CD4-positive, alpha-beta T cell treated with Interleukin-12 subunit alpha and Interleukin-12 subunit beta, for 1 hour (primary cell): ENCODE measurements at regions not wholly inside any gene's neighbourhood (a gene's known extent, or its start where the extent isn't known, plus 50 kb on each side); places are given as distances from the start of the nearest gene placed in this dataset.

Experiments
- DNase-seq: peaks from one replicate; pipeline ENCODE4 v3.0.0-alpha.2; 2020

DNA sequence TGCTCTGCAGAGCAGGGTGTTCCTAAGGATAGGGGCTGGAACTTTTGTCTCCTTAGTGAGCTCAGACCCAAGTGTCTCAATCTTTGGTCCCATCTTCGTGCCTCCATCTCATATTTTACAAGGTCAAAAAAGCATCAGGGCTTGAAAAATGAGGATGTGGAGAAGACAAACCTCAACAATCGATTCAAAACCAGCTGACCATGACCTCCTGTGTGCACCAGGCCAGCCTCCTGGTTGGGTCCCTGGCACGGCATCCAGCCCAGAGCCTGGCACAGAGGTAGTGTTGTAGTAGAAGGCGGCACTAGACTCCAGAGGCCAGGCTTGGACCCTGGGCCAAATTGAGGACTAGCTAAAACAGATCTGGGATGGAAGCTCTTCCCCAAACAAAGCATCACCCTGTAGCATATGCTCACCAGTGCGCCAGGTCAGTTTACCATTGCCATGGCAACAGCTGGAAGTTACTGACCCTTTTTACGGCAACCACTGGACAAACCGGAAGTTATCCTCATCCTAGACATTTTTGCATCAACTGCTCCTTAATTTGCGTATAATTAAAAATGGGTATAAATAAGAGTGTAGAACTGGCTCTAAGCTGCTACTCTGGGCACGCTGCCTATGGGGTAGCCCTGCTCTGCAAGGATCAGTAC is 69.3 kb upstream of the BLCAP start:
- DNase-seq: no peak

DNA sequence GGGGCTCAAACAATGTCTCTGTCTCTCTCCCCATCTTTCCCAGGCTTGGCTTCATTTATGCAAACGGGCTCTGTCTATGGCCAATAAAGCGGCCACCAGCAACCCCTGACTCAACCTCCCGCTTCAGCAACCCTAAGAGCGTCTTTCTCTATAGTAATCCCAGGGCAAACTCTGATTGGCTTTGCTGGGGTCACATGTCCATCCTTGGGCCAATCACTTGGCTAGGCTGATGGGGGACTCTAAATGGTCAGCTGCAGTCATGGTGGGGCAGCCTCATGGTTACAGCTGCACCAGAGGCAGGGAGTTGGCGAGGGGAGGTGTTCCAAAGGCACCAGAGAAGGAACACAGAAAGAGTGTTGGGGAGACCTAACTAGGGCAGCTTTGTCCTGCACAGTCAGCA is 68.5 kb upstream of the BLCAP start:
- DNase-seq: no peak

DNA sequence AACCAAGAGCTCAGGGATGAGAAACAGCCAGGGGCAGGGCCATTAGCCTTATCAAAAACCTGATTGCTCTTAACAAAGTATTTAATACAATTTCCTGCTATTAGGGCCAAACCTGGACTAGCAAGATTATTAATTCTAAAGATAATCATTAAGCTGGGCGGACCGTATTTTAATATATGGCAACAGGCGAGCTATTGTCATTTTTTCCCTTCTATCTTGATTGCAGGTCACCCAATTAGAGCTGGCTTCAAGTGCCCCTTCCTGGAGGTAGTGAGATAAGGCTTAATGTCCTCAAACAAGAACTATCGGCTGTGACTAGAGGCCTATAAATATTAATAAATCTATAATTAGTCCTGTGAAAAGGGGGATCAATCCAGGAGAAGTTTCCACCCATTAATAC is 66.0 kb upstream of the BLCAP start:
- no peak for DNase-seq

DNA sequence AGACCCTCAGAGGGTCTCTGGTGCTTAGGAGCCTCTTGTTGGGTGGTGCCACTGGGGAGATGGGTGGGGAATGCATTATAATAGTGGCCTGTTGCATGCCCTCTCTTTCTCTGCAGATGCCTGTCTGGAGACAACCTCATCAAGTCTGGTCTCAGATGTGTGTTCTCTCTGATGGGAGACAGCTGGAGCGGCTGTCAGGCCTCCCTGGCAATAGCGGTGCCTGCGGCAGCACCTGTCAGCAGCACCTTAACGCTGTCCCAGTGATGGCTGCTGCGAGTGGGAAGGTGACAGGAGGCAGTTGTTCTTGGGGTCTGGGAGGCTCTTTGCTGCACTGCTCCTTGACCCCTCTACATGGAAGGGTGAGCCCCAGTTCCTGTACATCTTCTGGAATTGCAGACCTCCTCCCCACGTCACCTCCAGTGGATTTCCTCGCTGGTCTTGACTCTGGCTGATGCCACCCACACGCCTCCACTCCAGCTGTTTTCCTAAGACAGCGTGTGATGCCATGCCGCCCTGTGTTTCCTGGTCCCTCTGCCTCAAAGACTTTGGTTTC is 63.3 kb upstream of the BLCAP start:
- no peak for DNase-seq

DNA sequence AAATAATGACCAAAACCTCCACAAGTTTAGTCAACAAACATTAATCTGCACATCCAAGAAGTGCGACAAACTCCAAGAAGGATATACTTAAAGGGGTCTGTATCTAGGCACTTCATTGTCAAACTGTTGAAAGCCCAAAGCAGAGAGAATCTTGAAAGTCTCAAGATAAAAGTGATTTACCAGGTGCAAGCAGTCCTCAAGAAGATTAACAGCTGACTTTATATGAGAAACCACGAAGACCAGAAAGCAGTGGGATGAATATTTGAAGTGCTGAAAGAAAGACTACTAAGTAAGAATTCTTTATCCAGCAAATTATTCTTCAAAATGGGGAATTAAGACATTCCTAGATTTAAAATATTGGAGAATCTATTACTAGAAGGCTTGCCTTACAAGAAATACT is 58.4 kb upstream of the BLCAP start:
- DNase-seq: no peak

DNA sequence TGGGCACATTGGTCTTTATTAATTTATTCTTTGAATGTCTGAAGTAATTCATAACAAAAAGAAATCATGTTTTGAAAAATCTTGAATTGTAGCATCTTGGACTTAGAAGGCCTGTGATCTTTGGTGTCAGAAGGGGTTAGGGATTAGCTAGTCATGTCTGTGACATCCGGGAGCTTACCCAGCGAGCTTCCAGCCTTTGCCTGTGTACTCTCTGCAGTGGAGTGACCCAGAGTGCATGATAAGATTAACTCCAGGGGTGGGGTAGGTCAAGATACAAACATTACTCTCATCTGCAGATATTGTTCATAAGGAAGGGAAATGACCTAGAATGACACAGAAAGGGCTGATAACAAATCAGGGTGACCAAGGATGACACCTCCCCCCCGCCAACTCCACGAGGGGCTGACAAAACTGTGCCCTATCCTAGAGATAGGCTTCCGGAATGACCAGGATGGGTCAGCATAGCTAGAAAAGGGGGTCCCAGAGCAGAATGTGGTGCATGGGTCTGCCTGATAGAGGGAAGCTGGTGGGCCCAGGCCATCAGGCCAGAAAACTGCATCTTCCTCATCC is 56.6 kb upstream of the BLCAP start:
- no peak for DNase-seq

DNA sequence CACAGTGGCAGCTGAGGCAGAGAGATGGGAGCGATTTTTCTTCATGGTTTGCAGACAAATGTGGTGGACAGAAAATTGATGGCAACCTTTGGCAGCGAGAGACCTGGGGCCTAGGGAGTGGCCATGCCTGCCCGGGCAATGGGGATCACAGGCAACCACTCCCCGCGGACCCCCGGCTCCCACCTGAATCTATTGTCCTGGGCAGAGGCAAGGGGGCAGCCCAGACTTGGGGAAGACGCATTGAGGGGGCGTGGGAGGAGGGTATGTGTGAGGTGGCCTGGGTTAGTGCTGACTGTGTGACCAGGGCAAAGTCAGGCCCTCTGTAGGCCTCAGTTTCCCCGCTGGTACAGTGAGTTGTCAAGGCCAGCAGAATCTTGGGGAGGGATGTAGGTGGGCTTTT is 53.6 kb upstream of the BLCAP start:
- no peak for DNase-seq

DNA sequence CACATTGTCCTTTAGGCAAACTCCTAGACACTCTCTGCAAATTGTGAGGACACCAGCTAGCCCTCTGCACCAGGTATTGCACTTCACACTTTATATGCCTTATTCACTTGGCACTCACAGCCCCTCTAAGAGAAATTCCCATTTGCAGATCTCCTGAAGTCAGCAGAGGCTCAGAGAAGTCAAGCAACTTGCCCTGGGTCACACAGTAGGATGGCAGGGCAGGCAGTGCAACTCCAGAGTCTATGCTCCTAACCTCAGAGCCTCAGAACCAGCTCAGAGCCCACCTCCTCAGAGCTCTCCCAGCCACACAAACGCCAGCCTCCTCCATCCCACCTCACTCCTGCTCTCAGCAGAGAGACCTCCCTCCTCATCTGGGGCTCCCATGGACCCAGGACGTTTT is 52.4 kb upstream of the BLCAP start:
- no peak for DNase-seq

DNA sequence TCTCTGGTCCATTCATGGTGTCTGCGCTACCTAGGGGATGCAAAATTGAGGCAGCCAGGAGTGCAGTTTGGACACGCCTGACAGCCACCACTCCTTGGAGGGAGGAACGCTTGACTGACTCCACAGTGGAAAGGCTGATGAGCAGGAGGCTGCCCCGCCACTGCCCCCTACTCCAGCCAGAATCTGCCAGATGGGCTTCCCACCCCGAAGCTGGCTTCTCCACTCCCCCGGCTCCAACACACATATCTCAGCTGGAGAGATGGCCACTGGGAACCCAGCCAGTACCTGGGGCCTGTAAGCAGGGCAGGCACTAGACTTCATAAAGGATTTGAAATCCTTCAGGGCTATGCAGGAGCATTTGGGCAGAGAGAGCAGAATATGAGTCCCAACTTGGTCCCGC is 51.4 kb upstream of the BLCAP start:
- no peak for DNase-seq

DNA sequence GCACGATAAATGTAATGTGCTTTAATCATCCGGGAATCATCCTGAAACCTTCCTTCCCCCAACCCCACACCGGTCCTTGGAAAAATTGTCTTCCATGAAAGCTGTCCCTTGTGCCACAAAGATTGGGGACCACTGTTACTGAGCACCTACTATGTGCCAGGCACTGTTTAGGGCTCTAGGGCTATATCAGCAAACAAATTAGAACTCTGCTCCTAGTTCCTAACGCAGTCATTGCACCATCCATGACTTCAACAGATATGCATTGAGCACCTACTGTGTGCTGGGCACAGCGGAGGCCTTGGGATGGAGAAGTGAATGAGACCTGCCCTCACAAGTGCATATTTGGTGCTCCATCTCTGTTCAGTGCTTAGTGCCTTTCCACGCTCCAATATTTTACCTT is 50.3 kb upstream of the BLCAP start:
- no peak for DNase-seq
